C4-2B (cell line): ENCODE measurements at regions not wholly inside any gene's neighbourhood (a gene's known extent, or its start where the extent isn't known, plus 50 kb on each side); places are given as distances from the start of the nearest gene placed in this dataset.

Experiments used
- ZFX ChIP-seq: fragments of 450-650 bp; IDR thresholded peaks from 2 replicates; pipeline ENCODE4 v1.6.1; 2017
- TF ChIP-seq, protein P1 (sequence below): fragments of 450-650 bp; conservative IDR thresholded peaks from 2 replicates; pipeline ENCODE4 v1.5.1; 2017; ENCODE audit warnings: mild to moderate bottlenecking

DNA sequence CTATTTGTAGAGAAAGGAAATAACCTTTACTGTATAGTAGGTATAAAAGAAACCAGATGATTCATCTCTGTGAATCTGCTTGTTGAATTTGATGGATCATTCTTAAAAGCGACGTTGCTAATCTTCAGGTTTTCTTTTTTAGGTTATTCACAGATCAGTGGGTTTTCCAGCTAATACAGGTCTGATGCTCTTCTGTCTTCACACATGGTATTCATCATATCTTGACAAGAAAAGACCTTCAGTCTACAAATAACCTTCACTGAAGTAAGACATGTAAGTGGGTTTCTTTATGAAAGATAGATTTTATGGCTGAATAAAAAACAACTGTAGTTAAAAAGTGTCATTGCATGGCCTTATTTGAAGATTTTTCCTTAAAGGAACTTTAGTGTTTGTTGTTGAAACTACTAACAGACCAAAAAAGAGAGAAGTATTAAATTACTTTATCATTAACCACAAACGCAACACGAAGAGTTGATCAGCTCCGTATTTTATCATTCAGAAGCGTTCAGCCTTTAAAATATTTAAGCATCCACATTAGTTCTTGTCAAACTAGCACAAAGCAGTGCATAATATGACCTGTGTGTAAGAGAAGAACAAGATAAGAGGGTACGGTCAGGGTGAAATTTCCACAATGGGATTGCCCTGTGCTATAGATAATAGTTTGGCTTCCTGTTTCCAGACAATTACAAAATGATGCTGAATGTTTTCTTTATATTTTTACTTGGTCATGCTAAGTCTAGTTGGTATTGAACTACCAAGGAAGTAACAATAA lies 299.5 kb downstream of the MZT1 start:
- TF ChIP-seq, protein P1, sequence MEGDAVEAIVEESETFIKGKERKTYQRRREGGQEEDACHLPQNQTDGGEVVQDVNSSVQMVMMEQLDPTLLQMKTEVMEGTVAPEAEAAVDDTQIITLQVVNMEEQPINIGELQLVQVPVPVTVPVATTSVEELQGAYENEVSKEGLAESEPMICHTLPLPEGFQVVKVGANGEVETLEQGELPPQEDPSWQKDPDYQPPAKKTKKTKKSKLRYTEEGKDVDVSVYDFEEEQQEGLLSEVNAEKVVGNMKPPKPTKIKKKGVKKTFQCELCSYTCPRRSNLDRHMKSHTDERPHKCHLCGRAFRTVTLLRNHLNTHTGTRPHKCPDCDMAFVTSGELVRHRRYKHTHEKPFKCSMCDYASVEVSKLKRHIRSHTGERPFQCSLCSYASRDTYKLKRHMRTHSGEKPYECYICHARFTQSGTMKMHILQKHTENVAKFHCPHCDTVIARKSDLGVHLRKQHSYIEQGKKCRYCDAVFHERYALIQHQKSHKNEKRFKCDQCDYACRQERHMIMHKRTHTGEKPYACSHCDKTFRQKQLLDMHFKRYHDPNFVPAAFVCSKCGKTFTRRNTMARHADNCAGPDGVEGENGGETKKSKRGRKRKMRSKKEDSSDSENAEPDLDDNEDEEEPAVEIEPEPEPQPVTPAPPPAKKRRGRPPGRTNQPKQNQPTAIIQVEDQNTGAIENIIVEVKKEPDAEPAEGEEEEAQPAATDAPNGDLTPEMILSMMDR = no peak
- TF ChIP-seq ZFX = no peak
